Neural cell (in vitro differentiated cells): ENCODE measurements at regions not wholly inside any gene's neighbourhood (a gene's known extent, or its start where the extent isn't known, plus 50 kb on each side); places are given as distances from the start of the nearest gene placed in this dataset.

ENCODE experiments used
- H2AFZ ChIP-seq: fragments of 200-600, 300-800 bp; sonication (generic), shearing (Covaris generic); 2 replicates; pipeline ENCODE4 v1.6.0; 2014; ENCODE audit warnings: low read depth, mild to moderate bottlenecking, antibody characterized with exemption, low read length, moderate library complexity
- H3F3A ChIP-seq: fragments of 200-600 bp; shearing (Covaris generic); 2 replicates; pipeline ENCODE4 v1.6.1; 2016; ENCODE audit warnings: mild to moderate bottlenecking, moderate library complexity, mixed read lengths, antibody characterized with exemption, low read length; ENCODE audit not compliant: insufficient read depth, poor library complexity, severe bottlenecking
- H3K27ac ChIP-seq: fragments of 200-600, 300-800 bp; sonication (generic), shearing (Covaris generic); 2 replicates; pipeline ENCODE4 v1.5.1; 2014; ENCODE audit warnings: mild to moderate bottlenecking, low read length, moderate library complexity
- H3K27me3 ChIP-seq: fragments of 300-800, 200-600 bp; sonication (generic), shearing (Covaris generic); 2 replicates; pipeline ENCODE4 v1.6.0; 2014; ENCODE audit warnings: mild to moderate bottlenecking, low read depth, low read length, moderate library complexity; ENCODE audit not compliant: insufficient read depth
- H3K36me3 ChIP-seq: fragments of 300-800, 200-600 bp; sonication (generic), shearing (Covaris generic); 2 replicates; pipeline ENCODE4 v1.5.1; 2014; ENCODE audit warnings: mild to moderate bottlenecking, antibody characterized with exemption, low read length, moderate library complexity; ENCODE audit not compliant: insufficient read depth
- H3K4me2 ChIP-seq: fragments of 300-800, 200-600 bp; sonication (generic), shearing (Covaris generic); 2 replicates; pipeline ENCODE4 v1.6.0; 2014; ENCODE audit warnings: mild to moderate bottlenecking, low read length
- H3K4me3 ChIP-seq: fragments of 300-800, 200-600 bp; sonication (generic), shearing (Covaris generic); 2 replicates; pipeline ENCODE4 v1.5.1; 2014; ENCODE audit warnings: mild to moderate bottlenecking, low read length, moderate library complexity
- H3K79me2 ChIP-seq: fragments of 200-600 bp; shearing (Covaris generic); replicated peaks from 2 replicates; pipeline ENCODE4 v1.6.0; 2014; ENCODE audit warnings: mild to moderate bottlenecking, low read length, moderate library complexity; ENCODE audit not compliant: insufficient read depth
- H3K9ac ChIP-seq: fragments of 300-800, 200-600 bp; sonication (generic), shearing (Covaris generic); 2 replicates; pipeline ENCODE4 v1.6.1; 2016; ENCODE audit warnings: mild to moderate bottlenecking, low read length, mixed read lengths
- H3K9me2 ChIP-seq: fragments of 200-600 bp; shearing (Covaris generic); 2 replicates; pipeline ENCODE4 v1.6.1; 2016; ENCODE audit warnings: mild to moderate bottlenecking, low read length, mixed read lengths; ENCODE audit not compliant: insufficient read depth
- H3K9me3 ChIP-seq: fragments of 200-600, 300-800 bp; sonication (generic), shearing (Covaris generic); 2 replicates; pipeline ENCODE4 v1.6.1; 2016; ENCODE audit warnings: mild to moderate bottlenecking, mixed run types, low read length, moderate library complexity, mixed read lengths
- H4K20me1 ChIP-seq: fragments of 200-600 bp; shearing (Covaris generic); 2 replicates; pipeline ENCODE4 v1.6.1; 2016; ENCODE audit warnings: mild to moderate bottlenecking, mixed run types; ENCODE audit not compliant: insufficient read depth
- CTCF ChIP-seq: fragments of 450-650 bp; IDR thresholded peaks from 2 replicates; pipeline ENCODE4 v1.5.1; 2014; ENCODE audit warnings: antibody characterized with exemption, mild to moderate bottlenecking, moderate library complexity; ENCODE audit not compliant: poor library complexity, severe bottlenecking
- EP300 ChIP-seq: fragments of 450-650 bp; conservative IDR thresholded peaks from 2 replicates; pipeline ENCODE4 v1.6.1; 2014; ENCODE audit warnings: antibody characterized with exemption, mild to moderate bottlenecking, moderate library complexity; ENCODE audit not compliant: poor library complexity, severe bottlenecking
- EZH2 ChIP-seq: fragments of 200-600, 300-800 bp; shearing (Covaris generic), sonication (generic); IDR thresholded peaks from 2 replicates; pipeline ENCODE4 v1.6.1; 2014; ENCODE audit warnings: antibody characterized with exemption, low read length, borderline replicate concordance, mild to moderate bottlenecking; ENCODE audit not compliant: insufficient read depth, poor library complexity, severe bottlenecking
- MXI1 ChIP-seq: fragments of 450-650 bp; conservative IDR thresholded peaks from 2 replicates; pipeline ENCODE4 v1.6.1; 2014; ENCODE audit warnings: antibody characterized with exemption, mild to moderate bottlenecking; ENCODE audit not compliant: poor library complexity, severe bottlenecking
- POLR2AphosphoS5 ChIP-seq: IDR thresholded peaks from 2 replicates; pipeline ENCODE4 v1.6.1; 2012
- RAD21 ChIP-seq: fragments of 450-650 bp; conservative IDR thresholded peaks from 2 replicates; pipeline ENCODE4 v1.6.1; 2014; ENCODE audit warnings: antibody characterized with exemption, mild to moderate bottlenecking, moderate library complexity
- REST ChIP-seq: IDR thresholded peaks from 2 replicates; pipeline ENCODE4 v1.6.1; 2012; ENCODE audit warnings: borderline replicate concordance
- SMC3 ChIP-seq: fragments of 450-650 bp; conservative IDR thresholded peaks from 2 replicates; pipeline ENCODE4 v1.6.1; 2014; ENCODE audit warnings: antibody characterized with exemption, mild to moderate bottlenecking, moderate library complexity; ENCODE audit not compliant: poor library complexity
- TAF1 ChIP-seq: IDR thresholded peaks from 2 replicates; pipeline ENCODE4 v1.6.1; 2012; ENCODE audit warnings: low read depth

- Histone ChIP-seq H3K36me3 (no peaks in the 10 kb centered on the region), H3K27ac (no peak overlapping the region), H2AFZ (no peak overlapping the region), H3K9me3 (no peaks in the 10 kb centered on the region), H3F3A (no peaks in the 10 kb centered on the region), H3K79me2 (no peaks in the 10 kb centered on the region), H3K4me2 (no peak overlapping the region), H3K4me3 (no peak overlapping the region), H3K9me2 (no peaks in the 10 kb centered on the region), H3K9ac (no peak overlapping the region), H3K27me3 (no peaks in the 10 kb centered on the region), H4K20me1 (no peaks in the 10 kb centered on the region)
- TF ChIP-seq RAD21 (no peak), EZH2 (no peak), EP300 (no peak), CTCF (no peak), POLR2AphosphoS5 (no peak), MXI1 (no peak), TAF1 (no peak)
Measured at GRCh38 chr11:113578033-113578380, 102.8 kb upstream of the DRD2 start.

GRCh38 chr11:113577356-113578032 is 102.3 kb upstream of the DRD2 start:
- no peak overlapping the region for H3K27ac ChIP-seq
- H3K9ac ChIP-seq = no peak overlapping the region
- H2AFZ ChIP-seq = no peak overlapping the region
- no peaks in the 10 kb centered on the region for H3K9me3 ChIP-seq
- no peaks in the 10 kb centered on the region for H4K20me1 ChIP-seq
- no peak overlapping the region for H3K4me3 ChIP-seq
- H3K36me3 ChIP-seq = no peaks in the 10 kb centered on the region
- no peaks in the 10 kb centered on the region for H3K79me2 ChIP-seq
- no peak overlapping the region for H3K4me2 ChIP-seq
- no peaks in the 10 kb centered on the region for H3K9me2 ChIP-seq
- no peaks in the 10 kb centered on the region for H3K27me3 ChIP-seq
- no peak for TF ChIP-seq TAF1
- TF ChIP-seq POLR2AphosphoS5 = no peak
- TF ChIP-seq EP300 = no peak
- TF ChIP-seq SMC3 = no peak
- TF ChIP-seq RAD21 = no peak
- TF ChIP-seq MXI1 = no peak
- no peak for TF ChIP-seq EZH2
- no peak for TF ChIP-seq CTCF
- no peak for TF ChIP-seq REST
- no peaks in the 10 kb centered on the region for H3F3A ChIP-seq
